Adipocyte (in vitro differentiated cells): ENCODE measurements at regions not wholly inside any gene's neighbourhood (a gene's known extent, or its start where the extent isn't known, plus 50 kb on each side); places are given as distances from the start of the nearest gene placed in this dataset.

ENCODE experiments used
- DNase-seq: peaks from one replicate; pipeline ENCODE4 v3.0.0-alpha.2; 2015; ENCODE audit warnings: low read depth
- H3K27me3 ChIP-seq: replicated peaks from 2 replicates; pipeline ENCODE4 v1.7.0; 2013; ENCODE audit warnings: mild to moderate bottlenecking, low read length, moderate library complexity; ENCODE audit not compliant: control insufficient read depth, insufficient read depth
- H3K36me3 ChIP-seq: 2 replicates; pipeline ENCODE4 v1.7.0; 2013; ENCODE audit warnings: low read length, mild to moderate bottlenecking, moderate library complexity; ENCODE audit not compliant: control insufficient read depth, insufficient read depth, severe bottlenecking
- H3K4me1 ChIP-seq: 2 replicates; pipeline ENCODE4 v1.7.0; 2013; ENCODE audit warnings: mild to moderate bottlenecking, low read length, moderate library complexity; ENCODE audit not compliant: control insufficient read depth, insufficient read depth
- H3K4me3 ChIP-seq: 2 replicates; pipeline ENCODE4 v1.7.0; 2013; ENCODE audit warnings: mild to moderate bottlenecking, low read length, moderate library complexity
- H3K9ac ChIP-seq: 2 replicates; pipeline ENCODE4 v1.7.0; 2013; ENCODE audit warnings: mild to moderate bottlenecking, low read length, moderate library complexity
- H3K9me3 ChIP-seq: 2 replicates; pipeline ENCODE4 v1.7.0; 2013; ENCODE audit warnings: mild to moderate bottlenecking, low read length, moderate library complexity; ENCODE audit not compliant: control insufficient read depth

DNA sequence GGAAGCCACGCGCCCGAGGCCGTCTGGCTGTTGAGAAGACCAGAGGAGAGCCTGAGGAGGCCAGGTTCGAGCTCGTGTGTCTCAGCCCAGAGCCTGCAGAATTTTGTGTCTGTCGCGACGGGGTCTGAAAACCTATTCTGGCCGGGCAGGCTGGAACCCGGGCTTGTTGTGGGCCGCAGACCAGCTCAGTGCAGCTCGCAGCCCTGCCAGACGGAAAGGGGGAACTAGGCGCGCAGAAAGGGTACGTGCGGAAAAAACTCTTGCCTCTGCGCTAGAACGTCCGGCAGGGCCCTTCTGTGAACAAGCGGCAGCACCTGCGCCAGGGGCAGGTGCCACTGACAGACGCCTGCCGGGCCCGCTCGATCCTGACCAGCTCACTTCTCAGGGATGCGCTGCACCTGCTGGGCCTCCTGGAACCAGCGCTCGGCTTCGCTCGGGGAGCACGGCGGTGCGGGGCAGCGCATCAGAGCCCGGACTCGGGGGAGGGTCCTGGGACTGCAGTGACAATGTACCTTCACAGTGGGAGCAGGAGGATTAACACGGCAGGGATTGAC lies 409.3 kb downstream of the BRD1 start:
- Histone ChIP-seq H3K9ac (no peak overlapping the region), H3K4me3 (no peak overlapping the region), H3K27me3 (no peaks in the 10 kb centered on the region), H3K4me1 (no peaks in the 10 kb centered on the region), H3K9me3 (peaks cover 6% of the 10 kb centered on the region), H3K36me3 (no peaks in the 10 kb centered on the region)
- no peak for DNase-seq

DNA sequence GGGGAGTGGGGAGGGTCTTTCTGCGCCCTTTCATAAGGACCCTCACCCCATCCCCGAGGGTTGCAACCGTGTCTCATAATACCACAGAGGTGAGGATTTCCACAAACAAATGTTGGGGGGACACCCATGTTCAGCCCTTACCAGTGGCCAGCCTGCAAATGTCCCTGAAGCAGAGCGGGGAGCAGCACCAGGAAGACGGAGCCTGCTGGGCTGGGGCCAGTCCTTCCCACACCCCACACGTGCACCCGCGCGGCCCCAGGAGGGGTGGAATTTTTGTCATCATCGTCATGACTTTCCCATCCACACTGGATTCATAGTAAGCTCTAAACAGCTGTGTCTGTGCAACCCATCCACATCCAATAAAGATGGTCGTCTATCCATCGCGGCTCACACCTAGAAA lies 409.8 kb downstream of the BRD1 start:
- no peak for DNase-seq

DNA sequence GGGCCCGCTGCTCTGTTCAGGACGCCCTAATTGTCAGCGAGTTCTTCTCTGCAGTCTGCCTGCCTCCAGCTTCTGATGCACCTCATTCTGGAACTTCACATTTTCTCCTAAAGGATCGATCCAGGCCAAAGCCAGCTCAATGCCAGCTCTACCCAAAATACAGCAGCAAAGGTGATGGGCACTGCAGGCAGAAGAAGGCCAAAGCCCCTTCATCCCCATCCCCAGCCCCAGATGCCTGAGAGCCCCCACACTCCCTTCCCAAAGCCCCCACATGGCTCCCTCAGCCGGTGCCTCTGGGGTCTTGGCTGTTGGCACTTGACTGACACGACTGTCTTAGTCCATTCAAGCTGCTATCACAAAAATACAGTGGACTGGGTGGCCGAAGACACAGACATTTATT lies 410.3 kb downstream of the BRD1 start:
- no peak for DNase-seq
- Histone ChIP-seq H3K9ac (no peak overlapping the region), H3K36me3 (no peaks in the 10 kb centered on the region), H3K4me1 (no peaks in the 10 kb centered on the region), H3K4me3 (no peak overlapping the region), H3K27me3 (no peaks in the 10 kb centered on the region), H3K9me3 (peaks cover 6% of the 10 kb centered on the region)

More for the DNA sequence above, 409.8 kb downstream of the BRD1 start:
- Histone ChIP-seq H3K9ac (no peak overlapping the region), H3K27me3 (no peaks in the 10 kb centered on the region), H3K9me3 (peaks cover 6% of the 10 kb centered on the region), H3K36me3 (no peaks in the 10 kb centered on the region), H3K4me1 (no peaks in the 10 kb centered on the region), H3K4me3 (no peak overlapping the region)

DNA sequence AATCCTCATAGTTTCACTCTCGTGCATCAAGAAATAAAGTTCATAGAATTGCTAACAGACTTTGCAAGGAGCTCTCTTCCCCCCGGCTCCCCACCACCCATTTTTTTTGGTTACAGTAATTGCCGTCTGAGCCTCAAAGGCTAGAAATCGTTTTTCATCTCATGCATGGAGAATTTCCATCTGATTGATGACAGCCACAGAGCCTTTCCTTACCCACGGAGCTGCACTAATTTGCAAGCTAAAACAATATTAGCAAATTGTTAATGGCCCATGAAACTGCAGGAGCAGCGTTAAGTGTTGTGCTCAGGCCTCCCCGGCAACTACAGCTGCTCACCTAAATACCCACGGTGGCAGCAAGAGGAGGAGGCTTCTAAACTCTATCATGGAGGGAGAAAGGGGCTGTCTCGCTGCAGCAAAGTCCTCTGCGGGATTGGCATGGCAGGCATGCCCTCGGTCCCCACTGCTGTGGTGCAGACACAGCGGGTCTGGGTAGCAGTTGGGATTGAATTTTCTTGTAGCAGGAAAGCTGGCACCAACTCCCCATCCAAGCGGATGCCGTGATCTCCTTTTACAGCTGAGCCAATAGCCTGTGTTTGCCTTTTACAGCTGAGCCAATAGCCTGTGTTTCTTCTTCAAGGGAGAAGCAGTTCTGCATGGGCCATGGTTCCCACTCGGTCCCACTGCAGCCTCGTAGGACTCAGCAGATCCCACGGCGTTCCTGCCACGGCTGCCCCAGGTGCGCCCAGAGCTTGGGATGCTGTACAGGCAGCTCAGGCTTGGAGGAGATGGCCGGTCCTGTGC lies 412.3 kb downstream of the BRD1 start:
- no peaks in the 10 kb centered on the region for H3K9me3 ChIP-seq
- H3K36me3 ChIP-seq, result no peaks in the 10 kb centered on the region
- no peak for DNase-seq
- H3K9ac ChIP-seq, result no peak overlapping the region
- H3K27me3 ChIP-seq, result no peaks in the 10 kb centered on the region
- H3K4me3 ChIP-seq, result no peak overlapping the region
- no peaks in the 10 kb centered on the region for H3K4me1 ChIP-seq

DNA sequence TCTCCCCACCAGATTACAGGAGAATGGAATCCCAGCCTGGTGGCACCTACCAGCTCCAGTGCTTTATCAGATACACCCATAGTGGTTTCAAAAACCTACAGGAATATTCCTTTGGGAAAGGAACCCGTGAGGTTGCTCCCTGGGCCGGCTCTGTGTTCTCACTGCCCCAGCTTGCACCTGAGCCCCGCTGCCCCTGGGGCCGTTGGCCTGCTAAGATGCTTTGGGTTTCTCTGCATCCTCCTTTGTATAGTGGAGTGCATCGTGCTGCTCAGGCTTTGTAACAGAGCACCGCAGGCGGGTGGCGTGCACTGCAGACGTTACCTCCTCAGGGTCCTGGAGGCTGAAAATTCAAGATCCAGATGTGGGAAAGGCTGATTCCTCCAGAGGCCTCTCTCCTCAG lies 414.1 kb downstream of the BRD1 start:
- no peaks in the 10 kb centered on the region for H3K27me3 ChIP-seq
- peaks cover 7% of the 10 kb centered on the region for H3K9me3 ChIP-seq
- DNase-seq, result no peak
- no peak overlapping the region for H3K4me3 ChIP-seq
- no peak overlapping the region for H3K9ac ChIP-seq
- H3K4me1 ChIP-seq, result no peaks in the 10 kb centered on the region
- H3K36me3 ChIP-seq, result no peaks in the 10 kb centered on the region

DNA sequence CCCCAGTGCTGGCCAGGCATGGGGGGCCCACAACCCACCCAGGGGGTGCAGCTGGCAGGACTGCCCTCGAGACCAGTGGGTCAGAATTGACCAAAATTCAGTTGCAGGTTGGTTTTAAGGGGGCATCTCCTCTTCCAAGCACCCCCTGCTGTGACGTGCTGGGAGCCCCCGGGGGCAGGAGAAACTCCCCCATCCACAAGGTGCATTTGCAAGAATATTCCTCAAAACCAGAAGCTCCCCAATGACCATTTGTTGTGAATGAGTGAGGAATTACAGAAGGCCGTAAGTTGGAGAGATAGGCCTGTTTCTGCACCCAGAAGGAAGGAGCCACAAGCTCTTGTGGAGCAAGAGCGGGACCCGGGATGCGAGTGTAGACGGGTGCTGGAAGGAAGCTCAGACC lies 414.5 kb downstream of the BRD1 start:
- Histone ChIP-seq H3K9ac (no peak overlapping the region), H3K9me3 (peaks cover 7% of the 10 kb centered on the region), H3K27me3 (no peaks in the 10 kb centered on the region), H3K36me3 (no peaks in the 10 kb centered on the region), H3K4me3 (no peak overlapping the region), H3K4me1 (no peaks in the 10 kb centered on the region)
- no peak for DNase-seq

DNA sequence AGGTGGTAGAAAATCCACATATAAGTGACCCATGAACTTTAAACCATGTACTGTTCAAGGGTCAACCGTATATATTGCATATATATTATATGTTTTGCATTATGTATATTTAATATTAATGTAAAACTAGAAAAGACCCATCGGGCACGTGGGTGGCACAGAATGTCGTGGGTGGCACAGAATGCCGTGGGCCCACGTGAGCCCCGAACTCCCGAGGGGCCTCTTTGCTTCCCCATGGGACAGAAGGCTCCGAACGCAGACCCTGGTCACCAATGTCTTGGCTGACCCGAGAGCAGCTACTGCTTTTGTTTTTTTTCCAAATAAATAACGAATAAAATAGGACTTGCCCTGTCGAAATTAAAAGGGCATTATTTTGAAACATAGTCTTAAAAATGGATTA lies 415.4 kb downstream of the BRD1 start:
- H3K4me3 ChIP-seq, result no peak overlapping the region
- H3K36me3 ChIP-seq, result no peaks in the 10 kb centered on the region
- H3K27me3 ChIP-seq, result no peaks in the 10 kb centered on the region
- no peak overlapping the region for H3K9ac ChIP-seq
- no peaks in the 10 kb centered on the region for H3K4me1 ChIP-seq
- no peak for DNase-seq
- peaks cover 7% of the 10 kb centered on the region for H3K9me3 ChIP-seq

DNA sequence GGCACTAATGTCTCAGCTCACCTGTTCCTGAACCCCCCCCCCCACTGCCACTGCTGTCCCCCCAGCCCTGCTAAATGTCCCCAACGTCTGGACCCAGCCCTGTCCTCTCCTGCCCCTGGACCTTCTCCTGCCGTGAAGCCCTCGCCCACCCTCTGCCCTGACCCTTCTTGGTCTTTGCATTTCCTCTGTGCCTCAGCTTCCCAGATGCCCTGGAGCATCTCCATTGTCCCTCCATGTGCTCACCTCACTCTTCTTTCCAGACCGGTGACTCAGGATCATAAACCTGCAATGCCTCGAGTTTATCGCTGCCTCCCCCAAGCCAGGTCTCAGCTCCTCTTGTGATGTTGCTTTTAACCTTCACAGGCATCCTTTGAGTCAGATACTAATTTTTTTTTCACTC lies 416.4 kb downstream of the BRD1 start:
- H3K4me3 ChIP-seq, result no peak overlapping the region

DNA sequence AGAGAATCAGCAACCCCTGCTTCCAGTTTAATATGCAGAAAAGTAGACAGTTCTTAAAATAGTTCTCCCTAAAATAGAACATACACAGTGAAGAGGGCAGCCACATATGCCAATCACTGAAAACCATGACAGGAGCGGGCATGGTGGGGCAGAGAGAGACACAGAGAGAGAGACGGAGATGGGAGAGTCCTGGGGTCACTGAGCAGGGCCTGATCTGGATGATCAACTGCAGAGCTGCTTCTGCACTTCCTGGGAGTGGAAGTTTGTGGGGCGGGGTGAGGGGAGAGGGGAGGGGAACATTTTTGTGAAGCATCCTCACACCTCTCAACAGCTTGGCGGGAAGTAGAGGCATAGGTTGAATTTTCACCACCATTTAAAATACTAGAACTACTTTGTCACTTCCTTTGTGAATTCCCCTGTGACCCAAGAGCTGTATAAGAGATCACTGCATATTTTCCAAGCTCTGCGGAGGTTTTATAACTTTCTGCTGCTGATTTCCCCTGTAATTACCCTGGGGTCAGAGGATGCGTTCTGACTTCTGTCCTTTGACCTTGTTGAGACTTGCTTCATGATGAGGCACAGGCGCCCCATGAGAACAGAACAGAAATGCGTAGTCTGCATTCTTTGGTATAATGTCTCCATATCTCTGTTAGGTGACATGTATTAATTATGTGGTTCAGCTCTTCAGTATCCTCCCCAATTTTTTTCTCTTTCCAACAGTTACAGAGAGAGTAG lies 419.4 kb downstream of the BRD1 start:
- Histone ChIP-seq H3K9me3 (peaks cover 7% of the 10 kb centered on the region), H3K9ac (no peak overlapping the region), H3K27me3 (no peaks in the 10 kb centered on the region), H3K4me3 (no peak overlapping the region), H3K36me3 (no peaks in the 10 kb centered on the region), H3K4me1 (no peaks in the 10 kb centered on the region)
- DNase-seq, result no peak

More for the DNA sequence above, 416.4 kb downstream of the BRD1 start:
- H3K9ac ChIP-seq, result no peak overlapping the region
- H3K27me3 ChIP-seq, result no peaks in the 10 kb centered on the region
- no peaks in the 10 kb centered on the region for H3K36me3 ChIP-seq
- no peaks in the 10 kb centered on the region for H3K4me1 ChIP-seq
- H3K9me3 ChIP-seq, result peaks cover 7% of the 10 kb centered on the region
- no peak for DNase-seq

DNA sequence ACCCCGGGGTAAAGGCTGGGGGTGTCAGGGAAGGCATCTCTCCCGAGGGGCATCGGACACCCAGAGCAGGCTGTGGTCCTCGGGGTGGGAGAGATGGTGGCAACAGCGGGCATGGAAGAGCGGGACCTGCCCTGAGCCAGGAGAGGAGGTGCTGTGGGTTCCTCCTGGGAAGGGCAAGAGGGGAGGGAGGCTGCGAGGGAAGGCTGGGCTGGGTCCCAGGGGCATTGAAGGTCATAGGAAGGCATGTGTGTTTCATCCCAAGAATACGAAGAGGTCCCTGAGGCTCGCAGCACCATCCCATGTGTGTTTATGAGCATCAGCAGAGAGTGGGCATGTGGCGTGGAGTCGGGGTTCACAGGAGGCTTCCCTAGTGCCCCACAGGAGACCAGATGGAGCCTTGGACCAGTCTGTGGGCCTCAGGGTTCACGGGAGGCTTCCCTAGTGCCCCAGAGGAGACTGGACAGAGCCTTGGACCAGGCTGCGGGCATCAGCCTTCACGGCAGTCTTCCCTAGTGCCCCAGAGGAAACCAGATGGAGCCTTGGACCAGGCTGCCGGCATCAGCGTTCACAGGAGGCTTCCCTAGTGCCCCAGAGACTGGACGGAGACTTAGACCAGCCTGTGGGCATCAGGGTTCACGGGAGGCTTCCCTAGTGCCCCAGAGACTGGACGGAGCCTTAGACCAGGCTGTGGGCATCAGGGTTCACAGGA lies 420.6 kb downstream of the BRD1 start:
- H3K36me3 ChIP-seq, result no peaks in the 10 kb centered on the region
- no peaks in the 10 kb centered on the region for H3K27me3 ChIP-seq
- no peak overlapping the region for H3K4me3 ChIP-seq
- peaks cover 7% of the 10 kb centered on the region for H3K9me3 ChIP-seq
- no peaks in the 10 kb centered on the region for H3K4me1 ChIP-seq
- no peak overlapping the region for H3K9ac ChIP-seq
- no peak for DNase-seq

DNA sequence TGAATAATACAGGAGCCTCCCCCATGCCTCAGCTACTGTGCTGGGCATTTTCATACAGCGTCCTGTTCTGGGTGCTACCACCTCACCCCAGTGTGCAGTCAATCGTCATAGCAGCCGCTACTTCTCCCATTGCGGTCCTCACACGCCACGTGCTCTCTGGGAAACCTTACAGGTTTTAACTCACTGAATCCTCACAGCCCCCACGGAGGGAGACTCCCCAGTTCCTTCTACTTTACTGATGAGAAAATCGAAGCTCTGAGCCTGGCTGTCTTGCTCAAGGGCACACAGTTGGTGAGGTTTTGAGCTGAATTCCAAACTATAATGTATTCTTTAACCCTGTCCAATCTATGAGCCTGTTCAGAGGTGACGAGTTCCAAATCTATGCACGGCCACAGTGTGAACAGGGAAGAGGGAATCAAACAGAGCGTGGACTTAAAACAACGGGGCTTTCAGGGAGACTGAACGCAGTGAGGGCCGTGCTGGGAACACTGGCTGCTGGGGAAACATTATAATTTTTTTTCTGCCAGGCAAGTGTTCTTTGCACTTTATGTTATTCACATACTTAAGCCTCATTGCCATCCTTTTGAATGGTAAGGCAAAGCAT lies 421.5 kb downstream of the BRD1 start:
- Histone ChIP-seq H3K4me3 (no peak overlapping the region), H3K9me3 (peaks cover 7% of the 10 kb centered on the region), H3K36me3 (no peaks in the 10 kb centered on the region), H3K9ac (no peak overlapping the region), H3K27me3 (no peaks in the 10 kb centered on the region), H3K4me1 (no peaks in the 10 kb centered on the region)
- DNase-seq, result no peak
